D721Med (cell line): ENCODE measurements at regions not wholly inside any gene's neighbourhood (a gene's known extent, or its start where the extent isn't known, plus 50 kb on each side); places are given as distances from the start of the nearest gene placed in this dataset.

Source experiments
- DNase-seq: peaks from one replicate; pipeline ENCODE4 v3.0.0; 2011; ENCODE audit warnings: low spot score; ENCODE audit not compliant: insufficient read length
- FAIRE-seq: peaks from 2 replicates; lab custom pipeline; 2011; peaks lifted over from hg19 to GRCh38; lab: Jason Lieb, UNC
- TF ChIP-seq, protein P1 (sequence below): IDR thresholded peaks from 2 replicates; pipeline ENCODE4 v1.5.1; 2012; ENCODE audit warnings: mild to moderate bottlenecking, control low read depth; ENCODE audit not compliant: insufficient read depth; ENCODE audit errors: missing control alignments

DNA sequence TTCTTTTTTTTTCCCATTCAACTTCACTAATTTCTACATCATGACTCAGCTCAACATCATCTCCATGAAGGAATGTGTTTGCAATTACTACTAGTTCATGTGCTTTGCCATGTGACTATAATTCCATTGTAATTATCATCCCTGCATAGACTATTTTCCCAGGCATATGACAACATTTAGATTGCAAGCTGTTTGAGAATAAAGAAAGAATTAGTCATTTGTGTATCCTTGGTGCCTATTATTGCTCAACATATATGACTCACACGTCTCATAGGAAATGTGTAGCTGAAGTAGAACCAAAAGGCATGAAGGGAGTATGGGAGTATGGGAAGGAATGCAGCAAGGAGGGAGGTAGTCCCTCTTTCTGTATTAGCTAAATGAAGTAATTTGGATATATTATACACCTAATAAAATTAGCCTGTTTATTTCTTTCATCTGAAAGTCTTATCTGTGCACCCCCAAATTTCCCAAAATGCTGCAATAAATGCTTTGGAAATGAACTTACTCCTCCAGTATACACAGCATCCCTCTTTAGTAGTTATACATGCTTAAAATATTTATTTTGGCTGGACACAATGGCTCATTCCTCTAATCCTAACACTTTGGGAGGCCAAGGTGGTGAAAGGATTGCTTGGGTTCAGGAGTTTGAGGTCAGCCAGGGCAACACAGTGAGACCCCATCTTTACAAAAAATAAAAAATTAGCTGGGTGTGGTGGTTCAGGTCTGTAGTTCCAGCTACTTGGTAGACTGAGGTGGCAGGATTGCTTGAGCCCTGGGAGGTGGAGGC lies 316.9 kb upstream of the ADGRL4 start:
- FAIRE-seq (no peak), DNase-seq (no peak)
- TF ChIP-seq, protein P1, sequence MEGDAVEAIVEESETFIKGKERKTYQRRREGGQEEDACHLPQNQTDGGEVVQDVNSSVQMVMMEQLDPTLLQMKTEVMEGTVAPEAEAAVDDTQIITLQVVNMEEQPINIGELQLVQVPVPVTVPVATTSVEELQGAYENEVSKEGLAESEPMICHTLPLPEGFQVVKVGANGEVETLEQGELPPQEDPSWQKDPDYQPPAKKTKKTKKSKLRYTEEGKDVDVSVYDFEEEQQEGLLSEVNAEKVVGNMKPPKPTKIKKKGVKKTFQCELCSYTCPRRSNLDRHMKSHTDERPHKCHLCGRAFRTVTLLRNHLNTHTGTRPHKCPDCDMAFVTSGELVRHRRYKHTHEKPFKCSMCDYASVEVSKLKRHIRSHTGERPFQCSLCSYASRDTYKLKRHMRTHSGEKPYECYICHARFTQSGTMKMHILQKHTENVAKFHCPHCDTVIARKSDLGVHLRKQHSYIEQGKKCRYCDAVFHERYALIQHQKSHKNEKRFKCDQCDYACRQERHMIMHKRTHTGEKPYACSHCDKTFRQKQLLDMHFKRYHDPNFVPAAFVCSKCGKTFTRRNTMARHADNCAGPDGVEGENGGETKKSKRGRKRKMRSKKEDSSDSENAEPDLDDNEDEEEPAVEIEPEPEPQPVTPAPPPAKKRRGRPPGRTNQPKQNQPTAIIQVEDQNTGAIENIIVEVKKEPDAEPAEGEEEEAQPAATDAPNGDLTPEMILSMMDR = no peak

DNA sequence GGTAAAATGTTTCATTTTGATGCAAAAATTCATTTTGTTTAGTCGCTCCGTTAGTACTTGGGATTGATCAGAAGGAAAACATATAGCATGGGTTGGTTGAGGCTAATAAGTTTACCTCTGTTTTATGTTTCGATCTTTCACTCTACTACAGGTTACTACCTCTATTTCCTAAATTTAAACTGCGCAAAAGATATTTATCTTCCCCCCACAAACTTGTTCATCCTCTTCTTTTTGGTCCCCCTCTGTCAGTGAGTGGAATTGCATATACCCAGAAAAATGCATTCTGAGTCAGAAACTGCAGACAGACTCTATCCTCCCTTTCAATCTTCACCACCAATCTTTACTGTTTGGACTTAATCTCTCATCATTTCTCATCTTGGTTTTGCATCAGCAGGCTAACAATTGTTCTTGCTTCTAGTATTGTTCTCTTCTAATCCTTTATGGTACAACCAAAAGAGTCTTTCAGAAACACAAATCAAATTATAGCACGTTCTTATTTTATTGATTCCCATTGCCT lies 316.0 kb upstream of the ADGRL4 start:
- DNase-seq = no peak
- FAIRE-seq = no peak

DNA sequence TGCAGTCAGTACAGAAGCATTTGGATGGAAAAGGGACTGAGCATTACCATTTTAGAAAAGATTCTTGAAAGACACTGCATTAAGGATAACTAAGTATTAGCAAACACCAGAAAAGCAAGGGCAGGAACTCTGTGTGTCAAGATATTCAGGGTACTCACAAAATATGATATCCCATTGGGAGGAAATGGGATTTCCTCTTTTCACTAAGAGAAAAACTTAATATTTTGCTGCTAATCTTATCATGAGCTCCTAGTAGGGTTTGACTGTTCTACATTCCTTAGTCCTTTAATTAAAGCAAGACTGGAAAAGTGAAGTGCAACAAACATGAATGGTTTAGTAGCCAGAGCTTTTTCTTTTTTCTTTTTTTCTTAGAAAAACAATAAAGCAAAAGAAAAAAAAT lies 305.9 kb upstream of the ADGRL4 start:
- DNase-seq = no peak
- no peak for FAIRE-seq
- TF ChIP-seq, protein P1 = no peak

More for the DNA sequence above, 316.0 kb upstream of the ADGRL4 start:
- TF ChIP-seq, protein P1 = no peak

GRCh38 chr1:79310609-79311008 lies 304.1 kb upstream of the ADGRL4 start:
- no peak for FAIRE-seq
- TF ChIP-seq, protein P1 = no peak
- DNase-seq = no peak

DNA sequence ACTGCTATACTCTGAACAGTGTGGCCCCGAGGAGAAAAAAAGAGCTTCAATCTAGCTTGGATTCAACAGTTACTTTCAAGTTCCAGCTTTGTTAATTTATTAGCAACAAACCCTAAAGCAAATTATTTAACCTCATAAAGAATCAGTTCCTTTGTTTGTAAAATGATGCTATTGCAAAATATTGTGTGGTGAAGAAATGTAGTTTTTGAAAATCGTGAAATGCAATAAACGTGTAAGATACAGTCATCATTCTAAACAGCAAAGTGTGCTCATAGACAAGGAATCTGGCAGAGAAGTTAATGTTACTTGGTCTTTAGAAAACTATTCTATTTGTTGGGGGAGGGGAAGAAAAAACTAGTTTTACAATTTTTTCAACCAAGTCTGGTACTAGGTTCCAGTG lies 297.6 kb upstream of the ADGRL4 start:
- no peak for DNase-seq
- no peak for FAIRE-seq
- TF ChIP-seq, protein P1 = no peak

GRCh38 chr1:79303040-79303439 lies 296.5 kb upstream of the ADGRL4 start:
- TF ChIP-seq, protein P1 = no peak
- DNase-seq = no peak
- FAIRE-seq = no peak

GRCh38 chr1:79302380-79302930 lies 295.9 kb upstream of the ADGRL4 start:
- no peak for FAIRE-seq
- TF ChIP-seq, protein P1 = no peak
- DNase-seq = no peak
